ENCODE measurements at regions not wholly inside any gene's neighbourhood (a gene's known extent, or its start where the extent isn't known, plus 50 kb on each side); places are given as distances from the start of the nearest gene placed in this dataset.

DNA sequence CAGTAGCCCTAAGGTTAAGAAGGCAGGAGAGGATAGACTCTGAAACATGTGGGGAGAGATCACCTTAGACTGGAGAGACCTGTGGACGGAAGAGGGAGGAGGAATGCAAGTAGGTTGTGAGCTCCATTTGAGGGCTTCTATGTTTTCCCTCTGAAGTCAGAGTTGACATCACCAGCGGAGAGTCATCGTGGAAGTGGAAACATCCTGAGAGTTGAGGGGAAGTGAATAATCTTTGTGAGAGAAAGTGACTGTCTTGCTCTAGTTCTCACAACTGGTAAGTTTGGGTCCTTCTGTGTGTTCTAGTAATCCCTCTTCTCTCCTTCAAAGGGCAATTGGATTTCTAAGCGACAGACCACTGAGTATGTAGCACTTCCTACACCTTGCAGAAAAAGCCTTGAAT lies 103.6 kb upstream of the CCND2 start:
- Histone ChIP-seq H3K27me3 (ENCODE audit: control insufficient read depth in 3 of 3, insufficient read depth in 3 of 3, low read depth in 1 of 3, low read length in 3 of 3) (peaks cover 0 to 10% (median 4%) of the 10 kb centered on the region in 3 experiments), H3K79me1 (ENCODE audit: low read depth, low read length) (no peaks in the 10 kb centered on the region), H3K4me3 (ENCODE audit: low read length in 2 of 2) (no peak overlapping the region), H2BK120ac (ENCODE audit: low read depth, low read length) (no peak overlapping the region), H3K36me3 (replicated peaks in 1 of 2; ENCODE audit: control insufficient read depth in 2 of 2, insufficient read depth in 2 of 2, low read length in 2 of 2) (no peaks in the 10 kb centered on the region), H4K8ac (ENCODE audit: low read depth, low read length) (no peak overlapping the region), H3K18ac (ENCODE audit: low read length) (no peak overlapping the region), H3K14ac (ENCODE audit: low read length) (no peak overlapping the region), H2BK12ac (ENCODE audit: low read length) (no peak overlapping the region), H2BK5ac (ENCODE audit: low read length) (no peak overlapping the region), H2AK5ac (ENCODE audit: low read depth, low read length) (no peak overlapping the region), H3K4me1 (ENCODE audit: control insufficient read depth in 2 of 2, insufficient read depth in 1 of 2, low read depth in 1 of 2, low read length in 2 of 2) (peaks cover 0 to 6% of the 10 kb centered on the region in 2 donors), H2BK15ac (ENCODE audit: low read length) (no peak overlapping the region), H3K27ac (replicated peaks; ENCODE audit: low read length) (no peak overlapping the region), H3K4ac (ENCODE audit: low read length) (no peak overlapping the region), H3K23ac (ENCODE audit: low read depth, low read length, poor library complexity) (no peak overlapping the region), H3K9me3 (replicated peaks in 1 of 2; ENCODE audit: control insufficient read depth in 2 of 2, insufficient read depth in 1 of 2, low read depth in 1 of 2, low read length in 2 of 2) (no peaks in the 10 kb centered on the region), H3K9ac (ENCODE audit: low read depth, low read length, poor library complexity) (no peak overlapping the region), H3K4me2 (ENCODE audit: insufficient read depth, low read length, poor library complexity, severe bottlenecking) (no peak overlapping the region), H2AFZ (ENCODE audit: low read length) (no peak overlapping the region), H4K91ac (ENCODE audit: low read depth, low read length, poor library complexity) (no peak overlapping the region)
- WGBS, 2 donors (ENCODE audit: extremely low coverage in 2 of 2, insufficient read length in 2 of 2, insufficient replicate concordance in 1 of 2) = no CpG with 5 or more reads among the region's 4 CpGs
- DNase-seq (ENCODE audit: low spot score) = no peak

DNA sequence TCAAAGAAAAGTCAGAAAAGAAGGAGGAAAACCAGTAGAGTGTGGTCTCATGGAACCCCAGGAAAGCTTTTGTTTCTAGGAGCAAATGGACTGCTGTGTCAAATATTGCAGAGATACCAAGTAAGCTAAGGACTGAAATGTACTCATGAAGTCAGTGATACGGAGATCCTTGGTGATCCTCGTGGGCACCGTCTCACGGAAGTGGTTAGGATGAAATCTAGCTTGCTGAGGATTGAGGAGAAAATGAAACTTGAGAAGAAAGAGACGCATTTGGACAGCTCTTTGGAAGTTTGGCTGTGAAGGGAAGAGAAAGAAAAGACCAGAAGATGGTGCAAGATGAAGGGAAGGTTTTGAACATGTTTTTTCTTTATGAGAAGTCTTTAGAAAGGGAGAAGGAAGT lies 104.0 kb upstream of the CCND2 start:
- no peak overlapping the region for H3K23ac ChIP-seq (ENCODE audit: low read depth, low read length, poor library complexity)
- no peak overlapping the region for H3K14ac ChIP-seq (ENCODE audit: low read length)
- H3K9ac ChIP-seq (ENCODE audit: low read depth, low read length, poor library complexity) = no peak overlapping the region
- H3K36me3 ChIP-seq (replicated peaks in 1 of 2; ENCODE audit: control insufficient read depth in 2 of 2, insufficient read depth in 2 of 2, low read length in 2 of 2) = no peaks in the 10 kb centered on the region
- no peaks in the 10 kb centered on the region for H3K79me1 ChIP-seq (ENCODE audit: low read depth, low read length)
- no peak overlapping the region for H3K27ac ChIP-seq (replicated peaks; ENCODE audit: low read length)
- H3K9me3 ChIP-seq (replicated peaks in 1 of 2; ENCODE audit: control insufficient read depth in 2 of 2, insufficient read depth in 1 of 2, low read depth in 1 of 2, low read length in 2 of 2) = no peaks in the 10 kb centered on the region
- H3K4me1 ChIP-seq (ENCODE audit: control insufficient read depth in 2 of 2, insufficient read depth in 1 of 2, low read depth in 1 of 2, low read length in 2 of 2) = peaks cover 0 to 8% of the 10 kb centered on the region in 2 donors
- H2BK5ac ChIP-seq (ENCODE audit: low read length) = no peak overlapping the region
- H3K4me2 ChIP-seq (ENCODE audit: insufficient read depth, low read length, poor library complexity, severe bottlenecking) = no peak overlapping the region
- DNase-seq (ENCODE audit: low spot score) = no peak
- no peak overlapping the region for H3K18ac ChIP-seq (ENCODE audit: low read length)
- H2BK12ac ChIP-seq (ENCODE audit: low read length) = no peak overlapping the region
- no CpG with 5 or more reads among the region's 5 CpGs for WGBS, 2 donors (ENCODE audit: extremely low coverage in 2 of 2, insufficient read length in 2 of 2, insufficient replicate concordance in 1 of 2)
- no peak overlapping the region for H2AFZ ChIP-seq (ENCODE audit: low read length)
- H4K91ac ChIP-seq (ENCODE audit: low read depth, low read length, poor library complexity) = no peak overlapping the region
- no peak overlapping the region for H2AK5ac ChIP-seq (ENCODE audit: low read depth, low read length)
- H2BK120ac ChIP-seq (ENCODE audit: low read depth, low read length) = no peak overlapping the region
- no peak overlapping the region for H2BK15ac ChIP-seq (ENCODE audit: low read length)
- peaks cover 0 to 10% (median 4%) of the 10 kb centered on the region in 3 experiments for H3K27me3 ChIP-seq (ENCODE audit: control insufficient read depth in 3 of 3, insufficient read depth in 3 of 3, low read depth in 1 of 3, low read length in 3 of 3)
- no peak overlapping the region for H3K4me3 ChIP-seq (ENCODE audit: low read length in 2 of 2)
- no peak overlapping the region for H3K4ac ChIP-seq (ENCODE audit: low read length)
- H4K8ac ChIP-seq (ENCODE audit: low read depth, low read length) = no peak overlapping the region

DNA sequence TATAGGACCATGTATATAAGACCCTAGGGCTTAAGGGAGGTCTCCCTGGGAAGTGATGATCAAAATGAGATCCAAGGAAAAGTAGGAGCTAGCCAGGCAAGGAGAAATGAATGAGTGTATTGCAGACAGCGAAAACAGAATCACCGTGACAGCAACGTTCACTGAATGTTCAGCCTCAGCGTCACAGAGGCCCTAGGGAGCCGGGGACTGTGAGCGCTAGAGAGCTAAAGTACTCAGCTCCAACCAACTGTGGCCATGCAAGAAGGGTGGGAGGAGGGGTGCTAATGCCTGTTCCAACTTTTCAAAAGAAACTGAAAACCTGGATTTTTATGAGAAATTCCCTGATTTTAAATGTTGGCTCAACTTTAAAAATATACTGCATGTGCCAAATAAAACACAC lies 105.5 kb upstream of the CCND2 start:
- H4K91ac ChIP-seq (ENCODE audit: low read depth, low read length, poor library complexity) = no peak overlapping the region
- H3K79me1 ChIP-seq (ENCODE audit: low read depth, low read length) = no peaks in the 10 kb centered on the region
- H3K36me3 ChIP-seq (replicated peaks in 1 of 2; ENCODE audit: control insufficient read depth in 2 of 2, insufficient read depth in 2 of 2, low read length in 2 of 2) = no peaks in the 10 kb centered on the region
- H3K4me2 ChIP-seq (ENCODE audit: insufficient read depth, low read length, poor library complexity, severe bottlenecking) = no peak overlapping the region
- no peak overlapping the region for H2BK120ac ChIP-seq (ENCODE audit: low read depth, low read length)
- H3K9me3 ChIP-seq (replicated peaks in 1 of 2; ENCODE audit: control insufficient read depth in 2 of 2, insufficient read depth in 1 of 2, low read depth in 1 of 2, low read length in 2 of 2) = no peaks in the 10 kb centered on the region
- no peak overlapping the region for H2BK5ac ChIP-seq (ENCODE audit: low read length)
- H2BK12ac ChIP-seq (ENCODE audit: low read length) = no peak overlapping the region
- no peak overlapping the region for H2AFZ ChIP-seq (ENCODE audit: low read length)
- no peak overlapping the region for H4K8ac ChIP-seq (ENCODE audit: low read depth, low read length)
- H3K27ac ChIP-seq (replicated peaks; ENCODE audit: low read length) = no peak overlapping the region
- no peak overlapping the region for H2BK15ac ChIP-seq (ENCODE audit: low read length)
- no peak overlapping the region for H2AK5ac ChIP-seq (ENCODE audit: low read depth, low read length)
- H3K18ac ChIP-seq (ENCODE audit: low read length) = no peak overlapping the region
- H3K4me1 ChIP-seq (ENCODE audit: control insufficient read depth in 2 of 2, insufficient read depth in 1 of 2, low read depth in 1 of 2, low read length in 2 of 2) = peaks cover 0 to 11% of the 10 kb centered on the region in 2 donors
- peaks cover 0 to 10% (median 4%) of the 10 kb centered on the region in 3 experiments for H3K27me3 ChIP-seq (ENCODE audit: control insufficient read depth in 3 of 3, insufficient read depth in 3 of 3, low read depth in 1 of 3, low read length in 3 of 3)
- no peak overlapping the region for H3K9ac ChIP-seq (ENCODE audit: low read depth, low read length, poor library complexity)
- DNase-seq (ENCODE audit: low spot score) = no peak
- no peak overlapping the region for H3K4ac ChIP-seq (ENCODE audit: low read length)
- H3K4me3 ChIP-seq (ENCODE audit: low read length in 2 of 2) = no peak overlapping the region
- no peak overlapping the region for H3K23ac ChIP-seq (ENCODE audit: low read depth, low read length, poor library complexity)
- no peak overlapping the region for H3K14ac ChIP-seq (ENCODE audit: low read length)
- no CpG with 5 or more reads among the region's 6 CpGs for WGBS, 2 donors (ENCODE audit: extremely low coverage in 2 of 2, insufficient read length in 2 of 2, insufficient replicate concordance in 1 of 2)

DNA sequence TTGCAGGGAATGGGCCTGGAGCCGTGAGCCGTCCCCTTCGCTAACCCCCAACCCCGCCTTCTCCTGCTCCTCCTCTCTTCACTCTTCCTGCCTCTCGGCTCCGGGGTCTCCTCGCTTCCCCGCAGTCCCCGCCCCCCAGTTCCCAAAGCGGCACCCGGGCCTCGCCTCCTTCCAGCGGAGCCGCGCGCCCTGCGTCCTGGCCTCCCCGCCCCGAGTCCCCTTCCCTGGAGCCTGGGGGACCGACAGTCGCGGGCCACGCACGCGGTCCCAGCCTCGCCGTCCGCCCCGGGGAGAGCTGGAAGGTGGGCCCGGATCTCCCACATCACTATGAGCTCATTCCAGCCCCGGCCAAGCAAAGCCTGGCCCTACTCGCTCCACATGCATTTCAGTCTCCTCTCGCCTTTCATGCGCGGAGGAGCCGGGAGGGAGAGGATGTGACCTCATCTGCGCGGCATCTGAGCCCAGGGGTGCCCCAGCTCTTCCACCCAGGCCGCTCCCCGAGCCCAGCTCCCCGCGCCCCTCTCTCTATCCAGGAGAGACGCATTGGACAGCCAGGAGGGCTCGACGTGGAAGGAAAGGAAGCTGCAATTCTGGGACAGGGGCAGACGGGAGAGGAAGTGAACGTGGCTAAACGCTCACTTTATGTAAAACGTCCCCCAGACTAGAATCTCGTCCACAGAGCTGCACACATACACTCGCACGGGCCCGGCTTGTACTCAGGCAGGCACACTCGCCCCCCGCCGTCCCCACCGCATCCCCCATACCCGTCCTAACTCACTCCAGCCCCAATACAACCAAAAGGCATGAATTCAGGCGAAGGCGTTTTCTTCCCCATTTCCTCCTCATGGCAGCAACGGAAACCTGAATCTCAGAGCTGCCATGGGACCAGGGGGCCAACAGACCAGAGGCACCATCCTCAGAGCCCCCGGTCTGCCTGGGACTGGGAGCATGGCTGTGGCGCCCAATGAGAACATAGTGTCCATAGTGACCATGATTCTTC lies 108.7 kb upstream of the CCND2 start:
- H2AK5ac ChIP-seq (ENCODE audit: low read depth, low read length) = peak overlapping the region; percentile 36
- H2BK15ac ChIP-seq (ENCODE audit: low read length) = peak overlapping the region; percentile 96
- DNase-seq (ENCODE audit: low spot score) = peak; percentile 54
- H3K23ac ChIP-seq (ENCODE audit: low read depth, low read length, poor library complexity) = peak overlapping the region; percentile 74
- H3K36me3 ChIP-seq (replicated peaks in 1 of 2; ENCODE audit: control insufficient read depth in 2 of 2, insufficient read depth in 2 of 2, low read length in 2 of 2) = no peaks in the 10 kb centered on the region
- peak overlapping the region; percentile 88 for H2BK5ac ChIP-seq (ENCODE audit: low read length)
- peak overlapping the region in 1 of 2 donors; percentile 64 for H3K4me3 ChIP-seq (ENCODE audit: low read length in 2 of 2)
- H2BK12ac ChIP-seq (ENCODE audit: low read length) = peak overlapping the region; percentile 33
- H3K9me3 ChIP-seq (replicated peaks in 1 of 2; ENCODE audit: control insufficient read depth in 2 of 2, insufficient read depth in 1 of 2, low read depth in 1 of 2, low read length in 2 of 2) = no peaks in the 10 kb centered on the region
- peak overlapping the region; percentile 99 for H4K8ac ChIP-seq (ENCODE audit: low read depth, low read length)
- H3K27ac ChIP-seq (replicated peaks; ENCODE audit: low read length) = peak overlapping the region; percentile 63
- peaks cover 0 to 6% (median 4%) of the 10 kb centered on the region in 3 experiments for H3K27me3 ChIP-seq (ENCODE audit: control insufficient read depth in 3 of 3, insufficient read depth in 3 of 3, low read depth in 1 of 3, low read length in 3 of 3)
- H3K9ac ChIP-seq (ENCODE audit: low read depth, low read length, poor library complexity) = peak overlapping the region; percentile 79
- peak overlapping the region; percentile 87 for H2BK120ac ChIP-seq (ENCODE audit: low read depth, low read length)
- H3K79me1 ChIP-seq (ENCODE audit: low read depth, low read length) = no peaks in the 10 kb centered on the region
- WGBS, 2 donors (ENCODE audit: extremely low coverage in 2 of 2, insufficient read length in 2 of 2, insufficient replicate concordance in 1 of 2) = no CpG with 5 or more reads among the region's 63 CpGs
- H3K14ac ChIP-seq (ENCODE audit: low read length) = peak overlapping the region; percentile 91
- H3K4ac ChIP-seq (ENCODE audit: low read length) = no peak overlapping the region
- H3K18ac ChIP-seq (ENCODE audit: low read length) = peak overlapping the region; percentile 98
- H3K4me2 ChIP-seq (ENCODE audit: insufficient read depth, low read length, poor library complexity, severe bottlenecking) = peak overlapping the region; percentile 64
- peak overlapping the region; percentile 75 for H2AFZ ChIP-seq (ENCODE audit: low read length)
- peak overlapping the region; percentile 98 for H4K91ac ChIP-seq (ENCODE audit: low read depth, low read length, poor library complexity)
- peaks cover 0 to 11% of the 10 kb centered on the region in 2 donors for H3K4me1 ChIP-seq (ENCODE audit: control insufficient read depth in 2 of 2, insufficient read depth in 1 of 2, low read depth in 1 of 2, low read length in 2 of 2)
